ENCODE measurements at regions not wholly inside any gene's neighbourhood (a gene's known extent, or its start where the extent isn't known, plus 50 kb on each side); places are given as distances from the start of the nearest gene placed in this dataset.

GRCh38 chrX:101823236-101823635 is 108.6 kb downstream of the ZMAT1 start:
- TF ChIP-seq GATA2 (IDR thresholded peaks at IDR 0.05; ENCODE audit: low read depth, low read length) = no peak
- TF ChIP-seq GATA3 (IDR thresholded peaks at IDR 0.05; ENCODE audit: low read depth, low read length) = no peak

GRCh38 chrX:101813200-101813599 is 118.6 kb downstream of the ZMAT1 start:
- TF ChIP-seq GATA3 (IDR thresholded peaks at IDR 0.05; ENCODE audit: low read depth, low read length) (no peak), GATA2 (IDR thresholded peaks at IDR 0.05; ENCODE audit: low read depth, low read length) (no peak)

- TF ChIP-seq GATA3 (IDR thresholded peaks at IDR 0.05; ENCODE audit: low read depth, low read length) = no peak
- no peak for TF ChIP-seq GATA2 (IDR thresholded peaks at IDR 0.05; ENCODE audit: low read depth, low read length)
These were observed 128.4 kb downstream of the ZMAT1 start for GRCh38 chrX:101803451-101803850.

- TF ChIP-seq GATA2 (IDR thresholded peaks at IDR 0.05; ENCODE audit: low read depth, low read length) = no peak
- no peak for TF ChIP-seq GATA3 (IDR thresholded peaks at IDR 0.05; ENCODE audit: low read depth, low read length)
These were observed 132.4 kb downstream of the ZMAT1 start for GRCh38 chrX:101799387-101799786.

- TF ChIP-seq GATA3 (IDR thresholded peaks at IDR 0.05; ENCODE audit: low read depth, low read length) (no peak), GATA2 (IDR thresholded peaks at IDR 0.05; ENCODE audit: low read depth, low read length) (no peak)
These were observed 128.3 kb upstream of the ARMCX2 start for GRCh38 chrX:101787934-101788333.

GRCh38 chrX:101785142-101785541 is 125.5 kb upstream of the ARMCX2 start:
- TF ChIP-seq GATA2 (IDR thresholded peaks at IDR 0.05; ENCODE audit: low read depth, low read length) (no peak), GATA3 (IDR thresholded peaks at IDR 0.05; ENCODE audit: low read depth, low read length) (no peak)

- TF ChIP-seq GATA2 (IDR thresholded peaks at IDR 0.05; ENCODE audit: low read depth, low read length) (no peak), GATA3 (IDR thresholded peaks at IDR 0.05; ENCODE audit: low read depth, low read length) (no peak)
These were observed 114.7 kb upstream of the ARMCX2 start for GRCh38 chrX:101774340-101774739.

GRCh38 chrX:101764538-101764937 is 104.9 kb upstream of the ARMCX2 start:
- no peak for TF ChIP-seq GATA3 (IDR thresholded peaks at IDR 0.05; ENCODE audit: low read depth, low read length)
- TF ChIP-seq GATA2 (IDR thresholded peaks at IDR 0.05; ENCODE audit: low read depth, low read length) = no peak

GRCh38 chrX:101759000-101759399 is 99.3 kb upstream of the ARMCX2 start:
- TF ChIP-seq GATA3 (IDR thresholded peaks at IDR 0.05; ENCODE audit: low read depth, low read length) (no peak), GATA2 (IDR thresholded peaks at IDR 0.05; ENCODE audit: low read depth, low read length) (0 out of 2 replicates have a peak, but pooled peaks have one; percentile 19)

GRCh38 chrX:101750744-101751143 is 91.1 kb upstream of the ARMCX2 start:
- no peak for TF ChIP-seq GATA2 (IDR thresholded peaks at IDR 0.05; ENCODE audit: low read depth, low read length)
- no peak for TF ChIP-seq GATA3 (IDR thresholded peaks at IDR 0.05; ENCODE audit: low read depth, low read length)

- TF ChIP-seq GATA3 (IDR thresholded peaks at IDR 0.05; ENCODE audit: low read depth, low read length) (no peak), GATA2 (IDR thresholded peaks at IDR 0.05; ENCODE audit: low read depth, low read length) (no peak)
These were observed 89.8 kb upstream of the ARMCX2 start for GRCh38 chrX:101749436-101749835.

- TF ChIP-seq GATA3 (IDR thresholded peaks at IDR 0.05; ENCODE audit: low read depth, low read length) (no peak), GATA2 (IDR thresholded peaks at IDR 0.05; ENCODE audit: low read depth, low read length) (no peak)
These were observed 85.4 kb upstream of the ARMCX2 start for GRCh38 chrX:101745046-101745445.

- TF ChIP-seq GATA3 (IDR thresholded peaks at IDR 0.05; ENCODE audit: low read depth, low read length) (no peak), GATA2 (IDR thresholded peaks at IDR 0.05; ENCODE audit: low read depth, low read length) (no peak)
These were observed 84.4 kb upstream of the ARMCX2 start for GRCh38 chrX:101744085-101744484.

GRCh38 chrX:101740642-101741041 is 81.0 kb upstream of the ARMCX2 start:
- TF ChIP-seq GATA2 (IDR thresholded peaks at IDR 0.05; ENCODE audit: low read depth, low read length) (no peak), GATA3 (IDR thresholded peaks at IDR 0.05; ENCODE audit: low read depth, low read length) (no peak)

- TF ChIP-seq GATA3 (IDR thresholded peaks at IDR 0.05; ENCODE audit: low read depth, low read length) (no peak), GATA2 (IDR thresholded peaks at IDR 0.05; ENCODE audit: low read depth, low read length) (no peak)
These were observed 77.0 kb upstream of the ARMCX2 start for GRCh38 chrX:101736651-101737050.

GRCh38 chrX:101732870-101733269 is 73.2 kb upstream of the ARMCX2 start:
- TF ChIP-seq GATA2 (IDR thresholded peaks at IDR 0.05; ENCODE audit: low read depth, low read length) (no peak), GATA3 (IDR thresholded peaks at IDR 0.05; ENCODE audit: low read depth, low read length) (no peak)
